ENCODE measurements at regions not wholly inside any gene's neighbourhood (a gene's known extent, or its start where the extent isn't known, plus 50 kb on each side); places are given as distances from the start of the nearest gene placed in this dataset.
A peak's percentile ranks its signal among the peaks of the same experiment; 100 is the strongest.
"Not testable (repeated sequence)": the region's sequence is repeated elsewhere in the genome, so short reads cannot be mapped to it uniquely, and the experiment has no call there.

DNA sequence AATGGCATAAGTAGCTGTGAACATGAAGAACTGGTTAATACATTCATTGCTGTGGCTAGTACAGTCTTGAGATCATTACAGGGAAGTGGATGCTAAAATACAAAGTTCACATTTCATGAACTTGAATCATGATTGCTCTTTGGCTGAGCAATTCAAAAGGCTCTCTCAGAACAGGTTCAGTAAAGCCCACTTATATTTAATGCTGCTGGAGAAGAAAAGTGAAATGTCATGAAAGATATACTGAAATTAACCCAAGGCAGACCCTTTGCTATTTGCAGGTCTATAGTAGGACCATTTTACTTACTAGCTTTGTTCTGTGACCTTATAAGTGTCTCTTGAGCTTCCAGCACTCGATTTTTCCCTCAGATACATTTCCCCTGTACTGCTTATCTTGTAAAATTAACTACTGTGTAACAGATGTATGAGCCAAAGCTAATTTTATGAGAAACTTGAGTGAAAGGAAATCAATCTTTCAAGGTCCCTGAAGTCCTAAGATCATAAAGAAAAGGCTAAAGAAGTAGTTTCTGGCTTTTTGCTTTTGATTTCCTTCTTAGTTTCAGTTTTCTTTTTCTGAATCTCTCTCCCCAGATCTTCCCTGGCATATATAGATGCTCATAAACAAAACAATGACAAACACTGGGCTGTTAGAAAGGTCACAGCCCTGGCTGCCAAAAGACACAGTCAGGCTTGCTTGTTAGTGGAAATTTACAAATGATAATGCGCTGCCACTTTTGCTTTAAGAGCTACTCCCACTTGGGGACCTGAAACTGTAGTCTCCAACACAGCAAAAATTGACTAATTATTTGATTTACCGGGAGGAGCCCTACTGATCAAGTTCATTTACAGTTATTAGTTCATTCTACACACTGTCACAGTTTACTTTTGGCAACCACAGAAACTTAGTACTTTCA lies 132.7 kb upstream of the XPO1 start:
- POLR2A ChIA-PET = interaction anchor here (2.0 to 2.3 kb wide), 2 partner anchors 93 to 132 kb away, joined by 7 to 8 read pairs; partner anchors contain the start of gene XPO1
- DNase-seq (ENCODE audit: extremely low spot score) = no peak
- CTCF ChIA-PET = interaction anchor here (0.6 to 0.7 kb wide), 2 partner anchors 33 to 246 kb away, joined by 3 read pairs; no protein-coding TSS in a partner anchor
- TF ChIP-seq, protein P1, sequence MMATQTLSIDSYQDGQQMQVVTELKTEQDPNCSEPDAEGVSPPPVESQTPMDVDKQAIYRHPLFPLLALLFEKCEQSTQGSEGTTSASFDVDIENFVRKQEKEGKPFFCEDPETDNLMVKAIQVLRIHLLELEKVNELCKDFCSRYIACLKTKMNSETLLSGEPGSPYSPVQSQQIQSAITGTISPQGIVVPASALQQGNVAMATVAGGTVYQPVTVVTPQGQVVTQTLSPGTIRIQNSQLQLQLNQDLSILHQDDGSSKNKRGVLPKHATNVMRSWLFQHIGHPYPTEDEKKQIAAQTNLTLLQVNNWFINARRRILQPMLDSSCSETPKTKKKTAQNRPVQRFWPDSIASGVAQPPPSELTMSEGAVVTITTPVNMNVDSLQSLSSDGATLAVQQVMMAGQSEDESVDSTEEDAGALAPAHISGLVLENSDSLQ (IDR thresholded peaks at IDR 0.05) = peak; percentile 71
- no peak for TF ChIP-seq NFRKB (IDR thresholded peaks at IDR 0.05)

DNA sequence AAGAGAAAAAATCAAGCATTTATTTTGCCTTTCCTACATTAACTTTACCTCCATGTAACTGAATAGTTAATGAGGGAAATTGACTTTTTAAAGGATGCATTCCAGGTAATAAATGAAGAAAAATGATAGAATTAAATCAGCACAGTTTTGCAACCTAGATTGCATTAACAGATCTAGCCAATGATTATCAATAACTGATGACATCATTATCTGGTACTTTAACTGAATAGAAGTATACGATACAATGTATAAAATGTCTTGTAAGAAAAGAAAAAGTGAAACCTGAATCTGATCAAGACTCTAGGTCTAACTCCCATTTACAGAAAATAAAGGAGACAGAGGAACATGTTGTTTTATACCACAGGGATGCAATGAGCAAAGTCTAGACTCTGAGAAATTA lies 126.0 kb upstream of the XPO1 start:
- ChIA-PET CTCF (no interaction called here), POLR2A (no interaction called here)
- DNase-seq (ENCODE audit: extremely low spot score) = no peak
- no peak for TF ChIP-seq NFRKB (IDR thresholded peaks at IDR 0.05)
- no peak for TF ChIP-seq ZNF384 (IDR thresholded peaks at IDR 0.05)
- no peak for TF ChIP-seq HDGF (IDR thresholded peaks at IDR 0.05; ENCODE audit: borderline replicate concordance)
- TF ChIP-seq ARNT (IDR thresholded peaks at IDR 0.05) = no peak
- no peak for TF ChIP-seq LEF1 (IDR thresholded peaks at IDR 0.05; ENCODE audit: borderline replicate concordance)
- no peak for TF ChIP-seq SUZ12 (IDR thresholded peaks at IDR 0.05)
- TF ChIP-seq ELF4 (IDR thresholded peaks at IDR 0.05) = no peak
- TF ChIP-seq FOXA1 (IDR thresholded peaks at IDR 0.05) = no peak
- no peak for TF ChIP-seq CTBP1 (IDR thresholded peaks at IDR 0.05; ENCODE audit: borderline replicate concordance)
- TF ChIP-seq L3MBTL2 (conservative IDR thresholded peaks at IDR 0.05) = no peak
- TF ChIP-seq FOXM1 (IDR thresholded peaks at IDR 0.05; ENCODE audit: borderline replicate concordance) = no peak
- no peak for TF ChIP-seq SP1 (IDR thresholded peaks at IDR 0.05)
- no peak for TF ChIP-seq TARDBP (IDR thresholded peaks at IDR 0.05)
- TF ChIP-seq FOXK2 (IDR thresholded peaks at IDR 0.05) = no peak
- TF ChIP-seq, protein P1 (IDR thresholded peaks at IDR 0.05) = no peak
- no peak for TF ChIP-seq BHLHE40 (IDR thresholded peaks at IDR 0.05; ENCODE audit: borderline replicate concordance)

DNA sequence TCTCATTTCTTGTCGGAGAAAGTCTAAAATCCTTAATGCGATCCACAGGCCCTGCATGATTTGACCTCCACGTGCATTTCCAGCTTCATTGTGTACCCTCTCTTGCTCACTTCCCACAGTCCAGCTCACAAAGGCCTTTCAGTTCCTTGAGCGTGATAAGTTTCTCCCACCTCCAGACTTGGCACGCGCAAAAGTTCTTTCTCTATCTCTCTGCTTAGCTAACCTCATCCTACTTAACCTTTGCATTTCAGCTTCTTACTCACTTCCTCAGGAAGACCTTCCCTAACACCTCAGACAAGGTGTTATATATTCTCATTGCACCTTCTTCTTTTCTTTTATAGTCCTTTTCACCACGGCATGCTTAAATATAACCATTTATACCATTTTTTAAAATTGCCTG lies 124.8 kb upstream of the XPO1 start:
- TF ChIP-seq HDGF (IDR thresholded peaks at IDR 0.05; ENCODE audit: borderline replicate concordance) = no peak
- CTCF ChIA-PET = no interaction called here
- DNase-seq (ENCODE audit: extremely low spot score) = no peak
- POLR2A ChIA-PET = no interaction called here

DNA sequence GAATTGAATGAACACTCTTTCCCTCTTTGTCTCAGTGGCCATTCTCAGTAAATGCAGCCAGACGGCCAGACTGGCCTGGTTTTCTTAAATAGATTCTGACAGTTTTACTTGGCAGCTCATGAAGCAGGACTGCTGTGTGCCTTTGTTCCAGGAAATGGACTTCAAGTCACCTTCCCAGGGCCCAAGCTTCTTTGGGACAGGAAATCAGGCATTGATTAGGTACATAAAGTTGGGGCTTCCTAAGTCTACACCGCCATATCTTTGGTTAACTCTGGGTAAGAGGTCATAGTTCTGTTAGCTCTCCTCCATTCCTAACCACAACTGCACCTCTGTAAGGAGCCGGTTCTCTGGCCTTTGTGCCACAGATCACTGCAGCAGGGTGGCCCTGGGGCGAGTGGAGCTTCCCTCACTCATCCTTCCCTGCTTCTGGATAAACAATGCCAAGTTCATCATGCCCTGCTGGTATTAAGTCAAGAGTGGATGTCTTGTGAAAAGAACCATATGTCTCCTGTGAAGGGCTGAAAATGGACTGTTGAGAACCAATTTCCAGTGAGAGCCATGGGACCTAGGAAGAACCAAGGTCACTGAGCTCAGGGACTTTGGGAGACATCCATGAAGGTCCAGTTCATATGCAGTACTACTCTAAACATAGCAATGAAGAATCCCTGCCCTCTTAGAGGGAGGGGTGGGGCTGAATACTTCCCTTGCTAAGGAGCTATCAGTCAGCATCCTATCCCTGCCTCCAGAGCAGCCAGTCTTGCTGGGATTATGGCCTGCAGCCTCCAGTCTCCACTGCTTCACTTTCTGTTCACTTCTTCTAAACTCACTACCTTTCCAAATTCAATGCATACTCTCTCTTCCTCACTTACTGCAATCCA lies 122.6 kb upstream of the XPO1 start:
- ChIA-PET CTCF (interaction anchor here (0.6 kb wide), 1 partner anchor 440 kb away, joined by 3 read pairs; no protein-coding TSS in a partner anchor), POLR2A (interaction anchor here (0.6 kb wide), 1 partner anchor 33 kb away, joined by 3 read pairs; no protein-coding TSS in a partner anchor)
- TF ChIP-seq LEF1 (IDR thresholded peaks at IDR 0.05; ENCODE audit: borderline replicate concordance) = no peak
- no peak for TF ChIP-seq ZNF384 (IDR thresholded peaks at IDR 0.05)
- no peak for TF ChIP-seq ARNT (IDR thresholded peaks at IDR 0.05)
- TF ChIP-seq BHLHE40 (IDR thresholded peaks at IDR 0.05; ENCODE audit: borderline replicate concordance) = no peak
- TF ChIP-seq, protein P1 (IDR thresholded peaks at IDR 0.05) = no peak
- no peak for TF ChIP-seq FOXK2 (IDR thresholded peaks at IDR 0.05)
- no peak for TF ChIP-seq SUZ12 (IDR thresholded peaks at IDR 0.05)
- no peak for TF ChIP-seq FOXM1 (IDR thresholded peaks at IDR 0.05; ENCODE audit: borderline replicate concordance)
- no peak for TF ChIP-seq FOXA1 (IDR thresholded peaks at IDR 0.05)
- TF ChIP-seq L3MBTL2 (conservative IDR thresholded peaks at IDR 0.05) = no peak
- no peak for TF ChIP-seq HDGF (IDR thresholded peaks at IDR 0.05; ENCODE audit: borderline replicate concordance)
- no peak for TF ChIP-seq CTBP1 (IDR thresholded peaks at IDR 0.05; ENCODE audit: borderline replicate concordance)
- no peak for TF ChIP-seq ELF4 (IDR thresholded peaks at IDR 0.05)
- TF ChIP-seq SP1 (IDR thresholded peaks at IDR 0.05) = no peak
- TF ChIP-seq NFRKB (IDR thresholded peaks at IDR 0.05) = no peak
- no peak for TF ChIP-seq TARDBP (IDR thresholded peaks at IDR 0.05)
- DNase-seq (ENCODE audit: extremely low spot score) = no peak

DNA sequence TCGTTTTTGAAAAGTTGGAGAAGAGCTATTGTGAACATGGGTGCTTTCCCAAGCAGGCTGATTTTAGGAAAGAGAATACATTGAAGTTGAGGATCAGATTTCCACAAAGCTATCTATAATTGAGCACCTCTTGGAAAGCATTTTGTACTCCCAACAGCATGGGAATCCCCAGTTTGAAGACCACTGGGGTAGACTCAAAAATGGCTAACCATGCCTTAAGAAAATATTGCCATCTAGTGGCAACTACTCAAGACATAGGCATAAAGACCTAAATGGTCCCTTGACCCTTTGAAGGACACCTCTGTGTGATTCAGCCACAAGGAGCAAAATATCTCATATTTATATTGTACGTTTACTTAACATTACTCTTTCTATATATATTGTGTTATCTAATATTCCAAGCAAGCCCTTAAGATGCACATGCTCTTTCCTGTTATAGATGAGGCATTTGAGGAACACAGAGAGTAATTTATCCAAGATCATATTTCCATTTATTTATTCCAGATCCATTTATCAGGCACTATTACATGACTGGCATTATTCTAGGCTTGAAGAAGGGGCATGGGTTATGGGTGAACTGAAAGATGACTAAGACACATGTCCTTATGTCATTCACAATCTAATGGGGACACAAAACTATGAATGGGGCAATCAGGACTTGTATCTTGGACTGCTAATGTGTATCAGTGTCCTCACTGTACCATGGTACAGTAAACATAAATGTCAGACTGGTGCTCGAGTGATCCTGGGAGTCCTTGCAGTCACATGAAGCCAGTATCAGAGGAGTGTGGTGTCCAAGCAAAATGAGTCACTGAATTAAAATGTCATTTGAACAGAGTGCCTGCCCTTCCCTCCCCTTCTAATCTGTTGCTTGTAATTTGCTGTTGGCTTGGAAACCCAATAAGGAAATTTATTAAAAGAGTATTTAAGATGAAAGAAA lies 121.0 kb upstream of the XPO1 start:
- TF ChIP-seq, protein P1 (IDR thresholded peaks at IDR 0.05) = no peak
- TF ChIP-seq TARDBP (IDR thresholded peaks at IDR 0.05) (no peak), ELF4 (IDR thresholded peaks at IDR 0.05) (no peak), NFRKB (IDR thresholded peaks at IDR 0.05) (no peak), BHLHE40 (IDR thresholded peaks at IDR 0.05; ENCODE audit: borderline replicate concordance) (no peak), L3MBTL2 (conservative IDR thresholded peaks at IDR 0.05) (no peak), FOXM1 (IDR thresholded peaks at IDR 0.05; ENCODE audit: borderline replicate concordance) (no peak), SUZ12 (IDR thresholded peaks at IDR 0.05) (no peak), HDGF (IDR thresholded peaks at IDR 0.05; ENCODE audit: borderline replicate concordance) (no peak), ZNF384 (IDR thresholded peaks at IDR 0.05) (no peak), FOXK2 (IDR thresholded peaks at IDR 0.05) (no peak), CTBP1 (IDR thresholded peaks at IDR 0.05; ENCODE audit: borderline replicate concordance) (no peak), FOXA1 (IDR thresholded peaks at IDR 0.05) (no peak), ARNT (IDR thresholded peaks at IDR 0.05) (no peak), LEF1 (IDR thresholded peaks at IDR 0.05; ENCODE audit: borderline replicate concordance) (no peak)
- POLR2A ChIA-PET = no interaction called here
- CTCF ChIA-PET = interaction anchor here (0.7 to 1.1 kb wide), 3 partner anchors 43 to 524 kb away, joined by 3 to 4 read pairs (median 4); no protein-coding TSS in a partner anchor
- DNase-seq (ENCODE audit: extremely low spot score) = peak; percentile 55

DNA sequence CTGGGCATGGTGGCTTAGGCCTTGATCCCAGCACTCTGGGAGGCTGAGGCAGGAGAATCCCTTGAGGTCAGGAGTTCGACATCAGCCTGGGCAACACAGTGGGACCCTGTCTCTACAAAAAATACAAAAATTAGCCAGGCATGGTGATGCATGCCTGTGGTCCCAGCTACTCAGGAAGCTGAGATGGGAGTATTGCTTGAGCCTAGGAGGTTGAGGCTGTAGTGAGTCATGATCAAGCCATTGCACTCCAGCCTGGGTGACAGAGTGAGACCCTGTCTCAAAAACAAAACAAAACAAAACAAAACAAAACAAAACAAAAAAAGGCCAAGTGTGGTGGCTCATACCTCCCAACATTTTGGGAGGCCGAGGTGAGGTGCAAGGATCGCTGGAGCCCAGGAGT lies 111.8 kb upstream of the XPO1 start:
- DNase-seq (ENCODE audit: extremely low spot score); CTCF ChIA-PET; POLR2A ChIA-PET: not testable (repeated sequence)
